Neural progenitor cell (in vitro differentiated cells): ENCODE measurements at regions not wholly inside any gene's neighbourhood (a gene's known extent, or its start where the extent isn't known, plus 50 kb on each side); places are given as distances from the start of the nearest gene placed in this dataset.

Source experiments
- DNase-seq: peaks from one replicate; pipeline ENCODE4 v3.0.0-alpha.2; 2016; ENCODE audit warnings: low spot score
- H2AFZ ChIP-seq: fragments of 200-600 bp; sonication (generic); replicated peaks from 2 replicates; pipeline ENCODE4 v1.6.1; 2016; ENCODE audit warnings: antibody characterized with exemption
- H3F3A ChIP-seq: fragments of 200-600 bp; sonication (generic); 2 replicates; pipeline ENCODE4 v1.6.1; 2016; ENCODE audit warnings: antibody characterized with exemption, low read depth
- H3K27ac ChIP-seq: fragments of 200-600 bp; sonication (generic); 2 replicates; pipeline ENCODE4 v1.5.1; 2016; ENCODE audit warnings: mild to moderate bottlenecking
- H3K27me3 ChIP-seq: fragments of 200-600 bp; sonication (generic); 2 replicates; pipeline ENCODE4 v1.6.1; 2016; ENCODE audit warnings: mild to moderate bottlenecking, moderate library complexity
- H3K36me3 ChIP-seq: fragments of 200-600 bp; sonication (generic); 2 replicates; pipeline ENCODE4 v1.5.1; 2016
- H3K4me1 ChIP-seq: fragments of 200-600 bp; sonication (generic); 2 replicates; pipeline ENCODE4 v1.6.1; 2016; ENCODE audit warnings: mixed run types
- H3K4me2 ChIP-seq: fragments of 200-600 bp; sonication (generic); 2 replicates; pipeline ENCODE4 v1.6.1; 2016
- H3K4me3 ChIP-seq: fragments of 200-600 bp; sonication (generic); 2 replicates; pipeline ENCODE4 v1.5.1; 2016
- H3K79me2 ChIP-seq: fragments of 200-600 bp; sonication (generic); 2 replicates; pipeline ENCODE4 v1.6.1; 2016; ENCODE audit warnings: low read depth
- H3K9ac ChIP-seq: fragments of 200-600 bp; sonication (generic); 2 replicates; pipeline ENCODE4 v1.6.1; 2016
- H3K9me3 ChIP-seq: fragments of 200-600 bp; sonication (generic); 2 replicates; pipeline ENCODE4 v1.5.1; 2016; ENCODE audit warnings: low read depth
- H4K20me1 ChIP-seq: fragments of 200-600 bp; sonication (generic); 2 replicates; pipeline ENCODE4 v1.6.1; 2016; ENCODE audit warnings: low read depth
- H3K27ac Mint-ChIP-seq: 3 replicates; pipeline ENCODE4 v1.8.0; 2021; ENCODE audit warnings: mixed read lengths
- H3K27me3 Mint-ChIP-seq: 2 replicates; pipeline ENCODE4 v1.8.0; 2022; ENCODE audit warnings: low read depth, mild to moderate bottlenecking, inconsistent platforms, moderate library complexity, mixed read lengths; ENCODE audit not compliant: insufficient read depth
- H3K36me3 Mint-ChIP-seq: 3 replicates; pipeline ENCODE4 v1.8.0; 2021; ENCODE audit warnings: mixed read lengths
- H3K4me1 Mint-ChIP-seq: 3 replicates; pipeline ENCODE4 v1.8.0; 2021; ENCODE audit warnings: mixed read lengths
- H3K4me3 Mint-ChIP-seq: 3 replicates; pipeline ENCODE4 v1.8.0; 2021; ENCODE audit warnings: mild to moderate bottlenecking, moderate library complexity, mixed read lengths
- H3K9me3 Mint-ChIP-seq: 3 replicates; pipeline ENCODE4 v1.8.0; 2020; ENCODE audit warnings: mixed read lengths
- EZH2 ChIP-seq: fragments of 200-600 bp; sonication (generic); IDR thresholded peaks from 2 replicates; pipeline ENCODE4 v1.6.1; 2017; ENCODE audit warnings: antibody characterized with exemption, mild to moderate bottlenecking, moderate library complexity
- EZH2phosphoT487 ChIP-seq: fragments of 200-600 bp; sonication (generic); IDR thresholded peaks from 2 replicates; pipeline ENCODE4 v1.6.1; 2017; ENCODE audit warnings: antibody characterized with exemption
- TF ChIP-seq, protein P1 (sequence below): fragments of 200-600 bp; sonication (generic); IDR thresholded peaks from 2 replicates; pipeline ENCODE4 v1.5.1; 2017; ENCODE audit warnings: antibody characterized with exemption, mild to moderate bottlenecking

DNA sequence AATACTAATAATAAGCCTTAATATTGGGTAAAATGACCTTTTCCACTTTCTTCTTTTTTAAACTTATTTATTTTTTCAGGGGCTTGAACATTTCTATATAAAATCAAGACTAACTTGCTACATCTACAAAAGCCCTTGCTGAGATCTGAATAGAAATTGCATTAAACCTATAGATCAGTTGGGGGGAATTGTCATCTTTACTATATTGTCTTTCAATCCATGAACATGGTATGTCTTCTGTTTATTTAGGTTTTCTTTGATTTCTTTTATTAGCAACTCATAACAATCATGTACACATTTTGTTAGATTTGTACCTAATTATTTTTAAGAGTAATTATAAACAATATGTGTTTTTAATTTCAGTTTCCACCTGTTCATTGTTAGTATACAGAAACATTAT, 96.4 kb upstream of the SLC22A23 start:
- Mint-ChIP-seq H3K36me3 (peaks cover 1% of the 10 kb centered on the region), H3K4me1 (no peaks in the 10 kb centered on the region), H3K27ac (no peak overlapping the region), H3K4me3 (no peak overlapping the region), H3K27me3 (peaks cover 4% of the 10 kb centered on the region), H3K9me3 (peaks cover 23% of the 10 kb centered on the region)
- H3K4me3 ChIP-seq: no peak overlapping the region
- H3K27me3 ChIP-seq: peaks cover 6% of the 10 kb centered on the region
- DNase-seq: no peak
- H3K4me1 ChIP-seq: no peaks in the 10 kb centered on the region
- H3K9ac ChIP-seq: no peak overlapping the region
- H3K4me2 ChIP-seq: no peak overlapping the region
- H2AFZ ChIP-seq: no peak overlapping the region
- TF ChIP-seq EZH2phosphoT487: no peak
- TF ChIP-seq EZH2: no peak
- TF ChIP-seq, protein P1, sequence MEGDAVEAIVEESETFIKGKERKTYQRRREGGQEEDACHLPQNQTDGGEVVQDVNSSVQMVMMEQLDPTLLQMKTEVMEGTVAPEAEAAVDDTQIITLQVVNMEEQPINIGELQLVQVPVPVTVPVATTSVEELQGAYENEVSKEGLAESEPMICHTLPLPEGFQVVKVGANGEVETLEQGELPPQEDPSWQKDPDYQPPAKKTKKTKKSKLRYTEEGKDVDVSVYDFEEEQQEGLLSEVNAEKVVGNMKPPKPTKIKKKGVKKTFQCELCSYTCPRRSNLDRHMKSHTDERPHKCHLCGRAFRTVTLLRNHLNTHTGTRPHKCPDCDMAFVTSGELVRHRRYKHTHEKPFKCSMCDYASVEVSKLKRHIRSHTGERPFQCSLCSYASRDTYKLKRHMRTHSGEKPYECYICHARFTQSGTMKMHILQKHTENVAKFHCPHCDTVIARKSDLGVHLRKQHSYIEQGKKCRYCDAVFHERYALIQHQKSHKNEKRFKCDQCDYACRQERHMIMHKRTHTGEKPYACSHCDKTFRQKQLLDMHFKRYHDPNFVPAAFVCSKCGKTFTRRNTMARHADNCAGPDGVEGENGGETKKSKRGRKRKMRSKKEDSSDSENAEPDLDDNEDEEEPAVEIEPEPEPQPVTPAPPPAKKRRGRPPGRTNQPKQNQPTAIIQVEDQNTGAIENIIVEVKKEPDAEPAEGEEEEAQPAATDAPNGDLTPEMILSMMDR: no peak
- no peaks in the 10 kb centered on the region for H3K9me3 ChIP-seq
- no peaks in the 10 kb centered on the region for H3K79me2 ChIP-seq
- no peaks in the 10 kb centered on the region for H3F3A ChIP-seq
- no peaks in the 10 kb centered on the region for H3K36me3 ChIP-seq
- no peak overlapping the region for H3K27ac ChIP-seq
- no peaks in the 10 kb centered on the region for H4K20me1 ChIP-seq

DNA sequence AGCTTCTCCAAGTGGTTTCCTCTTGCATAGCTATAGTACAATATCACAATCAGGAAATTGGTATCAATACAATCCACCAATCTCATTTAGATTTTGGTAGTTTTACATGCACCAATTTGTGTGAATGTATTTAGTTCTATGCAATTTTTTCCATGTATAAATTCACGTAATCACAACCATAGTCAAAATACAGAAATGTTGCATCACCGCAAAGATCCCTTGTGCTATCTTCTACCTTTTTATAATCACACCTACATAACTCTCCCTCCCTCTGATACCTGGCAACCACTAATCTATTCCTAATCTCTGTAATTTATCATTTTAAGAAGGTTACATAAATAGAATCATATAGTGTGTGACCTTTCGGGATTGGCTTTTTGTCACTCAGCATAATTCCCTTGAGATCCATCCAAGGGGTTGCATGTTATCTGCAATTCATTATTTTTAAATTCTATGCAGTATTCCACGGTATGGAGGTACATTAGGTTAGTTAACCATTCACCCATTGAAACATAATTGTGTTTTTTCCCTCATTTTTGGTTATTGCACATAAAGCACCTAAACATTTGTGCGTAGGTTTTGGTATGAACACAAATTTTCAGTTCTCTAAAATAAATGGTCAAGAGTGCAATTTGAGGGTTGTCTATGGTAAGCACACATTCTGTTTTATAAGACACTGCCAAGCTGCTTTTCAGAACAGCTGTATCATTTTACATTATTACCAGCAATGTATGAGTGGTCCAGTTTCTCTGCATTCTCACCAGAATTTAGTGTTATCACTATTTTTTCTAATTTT, 95.1 kb upstream of the SLC22A23 start:
- no peaks in the 10 kb centered on the region for H3K4me1 ChIP-seq
- no peak overlapping the region for H3K4me3 ChIP-seq
- peaks cover 7% of the 10 kb centered on the region for H3K27me3 Mint-ChIP-seq
- no peak overlapping the region for H3K4me3 Mint-ChIP-seq
- peaks cover 27% of the 10 kb centered on the region for H3K9me3 Mint-ChIP-seq
- H3K4me2 ChIP-seq: no peak overlapping the region
- H3K27ac ChIP-seq: no peak overlapping the region
- no peak overlapping the region for H3K9ac ChIP-seq
- peaks cover 6% of the 10 kb centered on the region for H3K27me3 ChIP-seq
- no peak for TF ChIP-seq EZH2
- TF ChIP-seq, protein P1: no peak
- TF ChIP-seq EZH2phosphoT487: no peak
- no peaks in the 10 kb centered on the region for H3K36me3 ChIP-seq
- DNase-seq: no peak
- no peaks in the 10 kb centered on the region for H4K20me1 ChIP-seq
- H3K27ac Mint-ChIP-seq: no peak overlapping the region
- peaks cover 1% of the 10 kb centered on the region for H3K36me3 Mint-ChIP-seq
- H2AFZ ChIP-seq: no peak overlapping the region
- no peaks in the 10 kb centered on the region for H3K4me1 Mint-ChIP-seq
- H3F3A ChIP-seq: no peaks in the 10 kb centered on the region
- H3K9me3 ChIP-seq: no peaks in the 10 kb centered on the region
- H3K79me2 ChIP-seq: no peaks in the 10 kb centered on the region

DNA sequence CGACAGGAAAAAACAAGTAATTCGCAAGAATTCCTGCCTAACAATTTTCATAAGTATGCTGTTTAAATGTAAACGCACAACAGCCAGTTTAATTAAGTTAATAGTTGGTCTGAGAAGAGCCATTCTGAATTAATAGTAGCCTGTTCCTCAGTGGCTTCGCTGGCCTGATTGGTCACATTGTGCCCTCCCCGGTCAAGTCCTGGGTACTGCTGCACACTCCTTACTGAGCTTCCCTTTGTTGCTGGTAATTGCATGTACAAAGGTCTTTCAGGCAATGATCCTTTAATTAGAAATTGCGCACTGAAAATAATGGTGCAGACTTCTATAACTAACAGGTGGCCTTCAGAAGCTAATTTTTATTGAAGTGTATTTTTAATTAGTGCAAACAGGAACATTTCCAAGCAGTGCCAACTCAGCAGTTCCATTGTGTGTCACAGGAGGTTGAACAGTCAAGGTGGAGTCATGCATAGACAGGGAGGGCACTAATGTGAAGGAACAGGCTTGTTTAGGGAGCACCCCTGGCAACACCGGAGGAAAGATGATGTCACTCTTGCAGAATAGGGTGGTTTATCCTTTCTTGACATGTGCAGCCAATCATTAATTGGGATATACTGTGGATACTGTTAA, 92.6 kb upstream of the SLC22A23 start:
- H3K4me3 Mint-ChIP-seq: no peak overlapping the region
- Histone ChIP-seq H3K9me3 (no peaks in the 10 kb centered on the region), H3K27me3 (peaks cover 6% of the 10 kb centered on the region), H3K79me2 (no peaks in the 10 kb centered on the region), H3F3A (no peaks in the 10 kb centered on the region), H3K9ac (no peak overlapping the region), H2AFZ (no peak overlapping the region), H3K36me3 (no peaks in the 10 kb centered on the region), H3K4me1 (no peaks in the 10 kb centered on the region), H3K4me2 (no peak overlapping the region), H3K4me3 (no peak overlapping the region), H3K27ac (no peak overlapping the region), H4K20me1 (no peaks in the 10 kb centered on the region)
- peaks cover 27% of the 10 kb centered on the region for H3K9me3 Mint-ChIP-seq
- no peak for DNase-seq
- no peaks in the 10 kb centered on the region for H3K36me3 Mint-ChIP-seq
- peaks cover 7% of the 10 kb centered on the region for H3K27me3 Mint-ChIP-seq
- no peak for TF ChIP-seq EZH2
- TF ChIP-seq, protein P1: no peak
- no peak for TF ChIP-seq EZH2phosphoT487
- no peak overlapping the region for H3K27ac Mint-ChIP-seq
- no peaks in the 10 kb centered on the region for H3K4me1 Mint-ChIP-seq
